ENCODE measurements at regions not wholly inside any gene's neighbourhood (a gene's known extent, or its start where the extent isn't known, plus 50 kb on each side); places are given as distances from the start of the nearest gene placed in this dataset.
"Not testable (repeated sequence)": the region's sequence is repeated elsewhere in the genome, so short reads cannot be mapped to it uniquely, and the experiment has no call there.

DNA sequence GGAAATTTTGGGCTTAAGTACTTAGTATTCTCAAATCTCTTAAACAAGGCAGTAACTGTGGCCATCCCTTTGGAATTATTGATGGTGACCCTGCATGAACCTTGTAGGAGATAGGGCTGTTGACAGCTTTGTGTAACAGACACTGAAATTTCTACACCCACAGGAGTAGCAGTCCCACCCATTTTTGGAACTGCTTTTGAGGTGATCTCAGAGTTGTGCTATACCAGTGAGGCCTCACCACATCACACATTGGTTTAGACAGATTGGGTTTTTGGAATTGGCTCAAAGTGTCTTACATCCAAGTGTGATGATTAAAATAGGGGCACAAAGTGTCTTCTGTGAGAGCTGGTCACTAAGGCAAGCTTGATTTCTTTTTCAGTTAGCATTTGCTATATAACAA lies 105.6 kb upstream of the CRYM start:
- not testable (repeated sequence) for H2AFZ ChIP-seq; H3K9me3 ChIP-seq (ENCODE audit: low read depth)

DNA sequence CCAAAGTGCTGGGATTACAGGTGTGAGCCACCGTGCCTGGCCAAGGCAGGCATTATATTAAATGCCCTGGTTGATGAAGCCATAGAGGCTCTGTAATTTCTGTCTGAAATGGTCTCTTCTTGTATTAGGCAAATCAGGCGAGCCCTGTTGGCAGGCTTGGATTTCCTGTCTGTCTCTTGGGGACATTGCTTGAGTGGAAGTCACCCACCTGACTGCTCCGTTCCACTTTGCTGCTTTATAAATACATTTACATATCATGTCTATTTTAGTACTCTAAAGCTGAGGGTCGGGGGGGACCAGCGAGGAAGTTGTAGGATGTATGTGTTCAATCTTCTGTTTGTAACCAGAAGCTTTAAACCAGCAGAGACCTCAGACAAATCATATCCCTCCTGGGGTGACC lies 101.6 kb upstream of the CRYM start:
- H3K27me3 ChIP-seq (replicated peaks; ENCODE audit: insufficient read depth); H3K36me3 ChIP-seq (ENCODE audit: low read depth); H2AFZ ChIP-seq; H3K79me2 ChIP-seq (ENCODE audit: insufficient read depth); H4K20me1 ChIP-seq (ENCODE audit: insufficient read depth); H3K4me3 ChIP-seq; H3K9me3 ChIP-seq (ENCODE audit: low read depth); DNase-seq; H3K9ac ChIP-seq; H3K4me1 ChIP-seq (ENCODE audit: insufficient read depth); H3K27ac ChIP-seq; in situ Hi-C loops (cut with MboI); H3K9me2 ChIP-seq (ENCODE audit: insufficient read depth); H3K4me2 ChIP-seq (ENCODE audit: unreplicated experiment); H3F3A ChIP-seq (ENCODE audit: insufficient read depth): not testable (repeated sequence)
- 96% methylated on average over 4 of the region's 5 CpGs; no CpG with 5 or more reads in 1 of the 2 experiments for WGBS, 2 experiments (ENCODE audit: low coverage in 1 of 2, low lambda C conversion rate in 2 of 2, missing lambda C conversion rate in 2 of 2)

More for the DNA sequence above, 105.6 kb upstream of the CRYM start:
- DNase-seq; H3K79me2 ChIP-seq (ENCODE audit: insufficient read depth); H3F3A ChIP-seq (ENCODE audit: insufficient read depth); H4K20me1 ChIP-seq (ENCODE audit: insufficient read depth); H3K4me2 ChIP-seq (ENCODE audit: unreplicated experiment); H3K27ac ChIP-seq; H3K36me3 ChIP-seq (ENCODE audit: low read depth); H3K9me2 ChIP-seq (ENCODE audit: insufficient read depth); H3K4me1 ChIP-seq (ENCODE audit: insufficient read depth); in situ Hi-C loops (cut with MboI); H3K9ac ChIP-seq; H3K27me3 ChIP-seq (replicated peaks; ENCODE audit: insufficient read depth); H3K4me3 ChIP-seq: not testable (repeated sequence)

DNA sequence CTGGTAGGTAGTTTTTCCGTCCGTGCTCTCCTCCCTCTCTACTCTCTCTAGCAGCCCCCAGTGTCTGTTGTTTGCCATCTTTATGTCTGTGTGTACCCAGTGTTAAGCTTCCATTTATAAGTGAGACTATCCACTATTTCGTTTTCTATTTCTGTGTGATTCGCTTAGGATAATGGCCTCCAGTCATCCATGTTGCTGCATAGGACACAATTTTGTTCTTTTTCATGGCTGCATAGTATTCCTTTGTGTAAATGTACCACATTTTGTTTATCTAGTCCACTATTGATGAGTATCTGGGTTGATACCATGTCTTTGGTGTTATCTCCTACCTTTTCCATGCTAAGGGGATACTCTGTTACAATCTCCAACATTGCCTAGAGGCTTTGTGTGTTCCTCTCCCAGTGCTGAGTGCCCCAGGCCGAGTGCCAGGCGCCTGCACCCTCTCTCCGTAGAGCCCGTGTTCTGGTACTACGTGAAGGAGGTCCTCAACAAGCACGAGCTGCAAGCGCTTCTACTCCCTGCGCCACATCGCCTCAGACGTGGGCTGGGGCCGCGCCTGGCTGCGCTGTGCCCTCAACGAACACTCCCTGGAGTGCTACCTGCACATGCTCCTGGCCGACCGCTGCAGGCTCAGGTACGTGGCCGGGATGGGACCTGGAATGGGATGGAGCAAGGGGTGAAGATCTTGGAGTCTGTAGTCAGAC lies 98.3 kb upstream of the CRYM start:
- H3K9ac ChIP-seq; H3F3A ChIP-seq (ENCODE audit: insufficient read depth); H3K4me2 ChIP-seq (ENCODE audit: unreplicated experiment); H3K36me3 ChIP-seq (ENCODE audit: low read depth); H3K4me3 ChIP-seq; H3K9me2 ChIP-seq (ENCODE audit: insufficient read depth); H4K20me1 ChIP-seq (ENCODE audit: insufficient read depth); H3K79me2 ChIP-seq (ENCODE audit: insufficient read depth); H3K9me3 ChIP-seq (ENCODE audit: low read depth); H3K27me3 ChIP-seq (replicated peaks; ENCODE audit: insufficient read depth); H3K4me1 ChIP-seq (ENCODE audit: insufficient read depth); DNase-seq; H2AFZ ChIP-seq; in situ Hi-C loops (cut with MboI); H3K27ac ChIP-seq: not testable (repeated sequence)
- WGBS, 2 experiments (ENCODE audit: low coverage in 1 of 2, low lambda C conversion rate in 2 of 2, missing lambda C conversion rate in 2 of 2): 96 to 98% methylated on average over 21 to 22 of the region's 22 CpGs

DNA sequence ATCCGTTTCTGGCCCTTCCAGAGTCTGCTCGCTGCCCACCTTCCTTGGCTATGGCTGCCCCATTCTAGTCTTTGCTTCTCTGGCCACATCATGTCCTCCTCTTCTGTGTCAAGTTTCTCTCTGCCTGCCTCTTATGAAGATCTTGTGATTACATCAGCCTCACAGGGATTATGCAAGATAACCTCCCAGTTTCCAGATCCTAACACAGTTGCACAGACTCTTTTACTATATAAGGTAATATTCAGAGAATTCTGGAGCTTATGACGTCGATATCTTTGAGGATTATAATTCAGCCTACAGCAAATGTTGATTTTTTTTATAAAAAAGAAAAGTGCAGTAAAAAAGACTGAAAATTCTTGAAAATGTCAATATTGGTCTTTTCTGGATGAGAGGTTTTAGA lies 97.2 kb upstream of the CRYM start:
- H3K27ac ChIP-seq; H3K9ac ChIP-seq; H3K4me3 ChIP-seq; H3K27me3 ChIP-seq (replicated peaks; ENCODE audit: insufficient read depth); H2AFZ ChIP-seq; H3K79me2 ChIP-seq (ENCODE audit: insufficient read depth); H3K4me2 ChIP-seq (ENCODE audit: unreplicated experiment); in situ Hi-C loops (cut with MboI); H4K20me1 ChIP-seq (ENCODE audit: insufficient read depth); H3K36me3 ChIP-seq (ENCODE audit: low read depth); H3K9me3 ChIP-seq (ENCODE audit: low read depth); H3K9me2 ChIP-seq (ENCODE audit: insufficient read depth); H3F3A ChIP-seq (ENCODE audit: insufficient read depth); H3K4me1 ChIP-seq (ENCODE audit: insufficient read depth): not testable (repeated sequence)
- peak; percentile 35 for DNase-seq
- WGBS, 2 experiments (ENCODE audit: low coverage in 1 of 2, low lambda C conversion rate in 2 of 2, missing lambda C conversion rate in 2 of 2): 70% methylated on average over 2 of the region's 4 CpGs

DNA sequence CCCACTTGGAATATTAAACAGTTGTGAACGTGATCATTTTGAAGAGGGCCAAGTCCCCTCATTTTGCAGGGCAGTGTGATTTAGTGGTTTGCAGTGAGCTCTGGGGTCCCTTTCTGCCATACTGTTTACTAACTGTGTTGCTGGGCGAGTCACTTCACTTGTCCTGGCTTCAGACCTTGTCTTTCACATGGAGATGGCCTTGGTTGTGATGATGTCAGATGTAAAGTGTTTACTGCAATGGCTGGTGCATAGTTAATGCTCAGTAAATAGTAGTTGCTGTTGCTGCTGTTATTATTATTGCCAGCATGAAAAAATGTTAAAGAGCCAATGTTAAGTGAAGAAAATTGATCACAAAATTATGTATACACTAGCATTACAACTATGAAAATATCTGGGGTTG lies 95.4 kb upstream of the CRYM start:
- H2AFZ ChIP-seq; H3K9ac ChIP-seq; H3K79me2 ChIP-seq (ENCODE audit: insufficient read depth); in situ Hi-C loops (cut with MboI); H4K20me1 ChIP-seq (ENCODE audit: insufficient read depth); H3K4me2 ChIP-seq (ENCODE audit: unreplicated experiment); H3K27me3 ChIP-seq (replicated peaks; ENCODE audit: insufficient read depth); H3K36me3 ChIP-seq (ENCODE audit: low read depth); H3K9me2 ChIP-seq (ENCODE audit: insufficient read depth); H3K9me3 ChIP-seq (ENCODE audit: low read depth); H3K27ac ChIP-seq; DNase-seq; H3K4me3 ChIP-seq; H3K4me1 ChIP-seq (ENCODE audit: insufficient read depth); H3F3A ChIP-seq (ENCODE audit: insufficient read depth): not testable (repeated sequence)
- WGBS, 2 experiments (ENCODE audit: low coverage in 1 of 2, low lambda C conversion rate in 2 of 2, missing lambda C conversion rate in 2 of 2): 95 to 97% methylated on average over 2 of the region's 2 CpGs

DNA sequence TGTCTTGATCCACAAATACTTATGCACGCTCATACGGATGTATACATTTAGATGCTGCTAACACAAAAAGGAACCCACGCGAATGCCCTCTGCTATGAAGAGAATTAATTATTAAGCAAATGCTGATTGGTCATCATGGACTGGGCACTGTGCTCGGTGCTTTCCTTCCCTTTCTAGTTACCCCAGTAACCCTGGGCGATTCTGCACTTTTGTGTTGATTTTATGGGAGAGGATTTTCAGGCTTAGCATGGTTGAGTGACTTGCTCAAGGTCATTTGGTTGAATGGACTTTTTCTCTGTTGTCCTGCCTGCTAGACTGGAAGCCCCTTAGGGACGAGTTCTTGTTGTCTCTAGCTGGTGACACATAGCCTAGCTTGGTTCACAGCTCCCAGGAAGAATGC lies 94.8 kb upstream of the CRYM start:
- H3K79me2 ChIP-seq (ENCODE audit: insufficient read depth); H3K4me2 ChIP-seq (ENCODE audit: unreplicated experiment); in situ Hi-C loops (cut with MboI); H3K9ac ChIP-seq; H3K36me3 ChIP-seq (ENCODE audit: low read depth); H3K4me1 ChIP-seq (ENCODE audit: insufficient read depth); H3K27me3 ChIP-seq (replicated peaks; ENCODE audit: insufficient read depth); H3K9me2 ChIP-seq (ENCODE audit: insufficient read depth); H3K4me3 ChIP-seq; DNase-seq; H2AFZ ChIP-seq; H3K9me3 ChIP-seq (ENCODE audit: low read depth); H3F3A ChIP-seq (ENCODE audit: insufficient read depth); H4K20me1 ChIP-seq (ENCODE audit: insufficient read depth); H3K27ac ChIP-seq: not testable (repeated sequence)
- WGBS, 2 experiments (ENCODE audit: low coverage in 1 of 2, low lambda C conversion rate in 2 of 2, missing lambda C conversion rate in 2 of 2): 91 to 96% methylated on average over 5 to 7 of the region's 7 CpGs

DNA sequence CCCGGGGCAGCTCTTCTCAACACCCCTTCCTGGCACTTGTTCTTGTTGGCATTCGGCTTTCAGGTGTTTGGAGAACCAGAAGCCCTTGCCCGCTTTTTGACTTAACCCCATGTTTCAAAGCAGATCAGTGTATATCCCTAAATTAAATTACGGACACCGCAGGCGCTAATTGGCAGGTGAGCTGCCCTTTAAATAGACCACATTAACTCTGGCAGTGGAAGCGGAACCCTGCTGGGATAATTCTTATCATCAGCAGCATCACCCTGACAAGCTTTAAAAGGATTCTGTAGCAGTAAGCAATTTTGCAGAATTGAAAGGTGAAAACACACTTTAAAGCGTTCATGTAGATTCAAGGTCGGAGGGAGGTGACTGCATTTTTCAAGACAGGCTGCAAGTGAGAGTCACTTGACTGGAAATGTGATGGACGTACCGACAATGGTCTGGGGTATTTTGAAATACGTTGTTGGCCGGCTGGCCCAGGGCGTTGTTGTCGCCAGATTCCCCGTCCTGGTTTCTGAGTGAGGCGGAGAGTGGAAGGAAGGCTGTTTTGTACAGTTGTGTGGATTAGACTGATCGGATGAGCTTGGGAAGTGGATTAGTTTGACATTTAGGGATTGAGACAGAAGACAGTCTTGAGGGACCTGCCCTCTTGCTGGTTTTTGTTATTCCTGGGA lies 94.2 kb upstream of the CRYM start:
- H4K20me1 ChIP-seq (ENCODE audit: insufficient read depth); H3K79me2 ChIP-seq (ENCODE audit: insufficient read depth); DNase-seq; H3K27me3 ChIP-seq (replicated peaks; ENCODE audit: insufficient read depth); H3K36me3 ChIP-seq (ENCODE audit: low read depth); H3K4me1 ChIP-seq (ENCODE audit: insufficient read depth); H3K9ac ChIP-seq; H3K4me3 ChIP-seq; H3K9me3 ChIP-seq (ENCODE audit: low read depth); H3K4me2 ChIP-seq (ENCODE audit: unreplicated experiment); H3F3A ChIP-seq (ENCODE audit: insufficient read depth); H3K9me2 ChIP-seq (ENCODE audit: insufficient read depth); H3K27ac ChIP-seq; in situ Hi-C loops (cut with MboI); H2AFZ ChIP-seq: not testable (repeated sequence)
- WGBS, 2 experiments (ENCODE audit: low coverage in 1 of 2, low lambda C conversion rate in 2 of 2, missing lambda C conversion rate in 2 of 2): 90% methylated on average over 16 of the region's 18 CpGs

DNA sequence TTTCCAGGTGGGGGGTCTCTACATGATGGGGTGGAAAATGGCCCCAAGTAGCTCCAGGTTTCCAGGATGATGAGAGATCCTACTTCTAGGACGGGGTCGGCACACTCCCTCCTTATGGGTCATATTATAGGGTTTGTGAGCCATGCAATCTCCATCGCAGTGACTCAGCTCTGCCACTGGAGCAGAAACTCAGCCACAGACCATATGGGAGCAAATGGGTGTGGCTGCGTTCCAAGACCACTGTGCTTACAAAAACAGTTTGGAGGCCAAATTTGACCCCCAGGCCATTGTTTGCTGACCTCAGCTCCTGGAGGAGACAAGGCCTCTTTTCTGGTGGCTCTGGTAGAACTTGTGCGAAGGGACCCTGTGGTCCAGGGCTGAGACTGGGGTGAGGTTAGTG lies 92.7 kb upstream of the CRYM start:
- in situ Hi-C loops (cut with MboI); H3K79me2 ChIP-seq (ENCODE audit: insufficient read depth); H3K9me3 ChIP-seq (ENCODE audit: low read depth); H3K4me2 ChIP-seq (ENCODE audit: unreplicated experiment); H3K4me1 ChIP-seq (ENCODE audit: insufficient read depth); H3K36me3 ChIP-seq (ENCODE audit: low read depth); H3F3A ChIP-seq (ENCODE audit: insufficient read depth); H3K4me3 ChIP-seq; H4K20me1 ChIP-seq (ENCODE audit: insufficient read depth); H3K27me3 ChIP-seq (replicated peaks; ENCODE audit: insufficient read depth); H3K9me2 ChIP-seq (ENCODE audit: insufficient read depth); H3K9ac ChIP-seq; H2AFZ ChIP-seq; H3K27ac ChIP-seq: not testable (repeated sequence)
- peak; percentile 15 for DNase-seq
- WGBS, 2 experiments (ENCODE audit: low coverage in 1 of 2, low lambda C conversion rate in 2 of 2, missing lambda C conversion rate in 2 of 2): 77 to 82% methylated on average over 5 of the region's 5 CpGs

Measured in GM23248 (cell line).